Bronchial epithelial cell (primary cell): ENCODE measurements at regions not wholly inside any gene's neighbourhood (a gene's known extent, or its start where the extent isn't known, plus 50 kb on each side); places are given as distances from the start of the nearest gene placed in this dataset.

ENCODE experiments used
- DNase-seq: peaks from one replicate; pipeline ENCODE4 v3.0.0-alpha.2; 2010; ENCODE audit warnings: low read depth
- FAIRE-seq: peaks from 2 replicates; lab custom pipeline; 2011; peaks lifted over from hg19 to GRCh38; lab: Jason Lieb, UNC
- H3K27me3 ChIP-seq: 2 replicates; pipeline ENCODE4 v1.5.1; 2011; ENCODE audit warnings: low read length; ENCODE audit not compliant: control insufficient read depth, insufficient read depth
- H3K36me3 ChIP-seq: 2 replicates; pipeline ENCODE4 v1.5.1; 2011; ENCODE audit warnings: low read length; ENCODE audit not compliant: control insufficient read depth, insufficient read depth
- H3K4me3 ChIP-seq: 2 replicates; pipeline ENCODE4 v1.5.1; 2011; ENCODE audit warnings: mild to moderate bottlenecking, low read depth, low read length, control low read depth
- CTCF ChIP-seq: IDR thresholded peaks from 2 replicates; pipeline ENCODE4 v1.5.1; 2011; ENCODE audit warnings: mild to moderate bottlenecking, moderate library complexity, low read length, control low read depth, inconsistent platforms; ENCODE audit not compliant: insufficient read depth, severe bottlenecking

GRCh38 chr17:52674686-52675085 lies 516.2 kb upstream of the CA10 start:
- Histone ChIP-seq H3K4me3 (no peak overlapping the region), H3K36me3 (no peaks in the 10 kb centered on the region), H3K27me3 (no peaks in the 10 kb centered on the region)
- no peak for TF ChIP-seq CTCF
- DNase-seq: no peak
- no peak for FAIRE-seq

GRCh38 chr17:52673791-52674190 lies 515.3 kb upstream of the CA10 start:
- Histone ChIP-seq H3K36me3 (no peaks in the 10 kb centered on the region), H3K27me3 (no peaks in the 10 kb centered on the region), H3K4me3 (no peak overlapping the region)
- TF ChIP-seq CTCF: no peak
- no peak for FAIRE-seq
- DNase-seq: peak; percentile 18

GRCh38 chr17:52666264-52666663 lies 507.8 kb upstream of the CA10 start:
- Histone ChIP-seq H3K4me3 (no peak overlapping the region), H3K27me3 (no peaks in the 10 kb centered on the region), H3K36me3 (no peaks in the 10 kb centered on the region)
- no peak for FAIRE-seq
- TF ChIP-seq CTCF: no peak
- no peak for DNase-seq

- no peaks in the 10 kb centered on the region for H3K27me3 ChIP-seq
- TF ChIP-seq CTCF: no peak
- H3K36me3 ChIP-seq: no peaks in the 10 kb centered on the region
- FAIRE-seq (no peak), DNase-seq (no peak)
- H3K4me3 ChIP-seq: no peak overlapping the region
These were observed 502.2 kb upstream of the CA10 start for GRCh38 chr17:52660692-52661091.

- Histone ChIP-seq H3K27me3 (no peaks in the 10 kb centered on the region), H3K36me3 (no peaks in the 10 kb centered on the region), H3K4me3 (no peak overlapping the region)
- FAIRE-seq (no peak), DNase-seq (no peak)
- TF ChIP-seq CTCF: no peak
These were observed 494.5 kb upstream of the CA10 start for GRCh38 chr17:52653014-52653413.

GRCh38 chr17:52648995-52649394 lies 490.5 kb upstream of the CA10 start:
- no peak for TF ChIP-seq CTCF

More at GRCh38 chr17:52648995-52649394, 490.5 kb upstream of the CA10 start:
- H3K36me3 ChIP-seq: no peaks in the 10 kb centered on the region
- no peak for DNase-seq
- no peaks in the 10 kb centered on the region for H3K27me3 ChIP-seq
- H3K4me3 ChIP-seq: no peak overlapping the region
- FAIRE-seq: no peak
